GM12892 (cell line): ENCODE measurements at regions not wholly inside any gene's neighbourhood (a gene's known extent, or its start where the extent isn't known, plus 50 kb on each side); places are given as distances from the start of the nearest gene placed in this dataset.
"Not testable (repeated sequence)": the region's sequence is repeated elsewhere in the genome, so short reads cannot be mapped to it uniquely, and the experiment has no call there.

ENCODE experiments used
- DNase-seq: peaks from one replicate; pipeline ENCODE4 v3.0.0; 2011; ENCODE audit not compliant: insufficient read length
- FAIRE-seq: peaks from 2 replicates; lab custom pipeline; 2011; peaks lifted over from hg19 to GRCh38; lab: Jason Lieb, UNC
- POLR2A ChIP-seq: IDR thresholded peaks from 2 replicates; pipeline ENCODE4 v1.6.1; 2011; ENCODE audit warnings: low read depth, low read length, control low read depth
- POLR2AphosphoS5 ChIP-seq: IDR thresholded peaks from 2 replicates; pipeline ENCODE4 v1.6.1; 2011; ENCODE audit warnings: low read depth, low read length, control low read depth
- TAF1 ChIP-seq: IDR thresholded peaks from 2 replicates; pipeline ENCODE4 v1.6.1; 2011; ENCODE audit warnings: low read depth, mild to moderate bottlenecking, control low read depth, low read length, borderline replicate concordance

DNA sequence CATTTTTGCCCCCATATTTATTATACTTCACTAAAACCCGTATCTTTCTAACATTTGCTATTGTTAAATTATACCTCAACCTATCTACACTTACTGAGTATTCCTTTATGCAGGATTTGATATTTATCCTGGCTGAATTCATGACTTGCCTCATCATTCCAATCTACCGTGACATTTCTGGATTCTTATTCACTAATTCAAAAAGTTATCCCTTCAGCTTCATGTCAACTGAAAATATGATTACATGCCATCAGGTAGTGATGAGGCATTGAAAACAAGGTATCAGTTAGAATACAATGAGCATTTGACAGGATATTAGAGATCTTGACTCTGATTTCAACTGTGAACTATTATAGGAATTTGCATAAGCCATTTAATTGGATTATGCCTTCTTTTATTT lies 2171.9 kb upstream of the WWC1 start:
- FAIRE-seq (no peak), DNase-seq (no peak)
- TF ChIP-seq TAF1 (no peak), POLR2A (no peak), POLR2AphosphoS5 (no peak)

DNA sequence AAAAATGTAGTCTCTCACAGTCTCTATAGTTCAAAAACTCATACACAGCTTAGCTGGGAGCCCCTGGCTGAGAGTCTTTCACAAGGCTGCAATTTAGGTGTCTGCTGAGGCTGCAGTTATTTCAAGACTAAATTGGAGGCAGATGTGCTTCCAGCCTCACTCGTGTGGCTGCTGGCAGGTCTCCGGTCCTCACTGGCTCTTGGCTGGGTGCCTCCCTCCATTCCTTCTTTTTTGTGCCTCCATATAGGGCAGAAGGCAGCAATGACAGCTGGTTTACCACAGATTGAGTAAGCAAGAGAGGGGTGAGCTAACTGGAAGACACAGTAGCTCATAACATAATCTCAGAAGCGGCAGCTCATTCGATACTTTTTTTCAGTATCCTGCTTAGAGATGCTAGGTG lies 2167.7 kb upstream of the WWC1 start:
- no peak for DNase-seq
- TF ChIP-seq TAF1 (no peak), POLR2AphosphoS5 (no peak)
- FAIRE-seq: no peak

DNA sequence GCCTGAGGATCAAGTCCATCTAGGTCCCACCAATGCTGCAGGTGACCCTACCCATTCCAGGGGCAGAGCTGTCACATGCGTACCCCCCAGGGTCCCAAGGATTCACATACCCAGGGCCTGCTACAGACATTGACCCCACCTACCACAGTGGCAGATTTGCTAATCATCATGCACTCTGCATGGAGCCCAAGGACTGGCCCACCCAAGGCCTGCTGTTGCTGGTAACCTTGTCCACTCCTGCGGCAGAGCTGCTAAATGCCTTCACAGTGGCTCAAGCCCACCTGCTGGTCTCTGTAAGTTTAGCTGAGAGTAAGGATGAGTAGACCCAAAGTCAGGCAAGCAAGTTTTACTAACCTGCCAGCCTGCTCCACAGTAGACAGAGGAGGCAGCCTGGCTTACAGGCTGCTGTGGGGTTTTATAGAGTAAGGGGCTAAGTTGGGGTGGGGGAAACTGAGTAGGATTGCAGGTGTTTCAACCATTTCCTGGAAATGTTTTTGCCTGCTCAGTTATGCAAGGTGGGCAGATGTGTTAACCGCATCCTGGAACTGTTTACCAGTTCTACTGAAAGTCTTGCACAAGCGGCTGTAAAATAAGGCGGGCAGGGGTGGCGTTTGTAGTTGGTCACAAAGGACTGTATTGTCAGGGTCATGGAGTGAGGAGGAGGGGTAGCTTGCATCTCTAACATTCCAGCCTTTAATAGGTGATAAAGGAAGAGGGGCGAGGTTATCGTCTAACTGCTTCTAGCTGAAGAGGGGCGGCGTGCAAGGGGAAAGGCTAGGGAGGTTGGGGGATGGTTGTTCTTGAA lies 2163.5 kb upstream of the WWC1 start:
- FAIRE-seq (no peak), DNase-seq (no peak)
- TF ChIP-seq POLR2A: no peak
- TF ChIP-seq TAF1: no peak
- no peak for TF ChIP-seq POLR2AphosphoS5

DNA sequence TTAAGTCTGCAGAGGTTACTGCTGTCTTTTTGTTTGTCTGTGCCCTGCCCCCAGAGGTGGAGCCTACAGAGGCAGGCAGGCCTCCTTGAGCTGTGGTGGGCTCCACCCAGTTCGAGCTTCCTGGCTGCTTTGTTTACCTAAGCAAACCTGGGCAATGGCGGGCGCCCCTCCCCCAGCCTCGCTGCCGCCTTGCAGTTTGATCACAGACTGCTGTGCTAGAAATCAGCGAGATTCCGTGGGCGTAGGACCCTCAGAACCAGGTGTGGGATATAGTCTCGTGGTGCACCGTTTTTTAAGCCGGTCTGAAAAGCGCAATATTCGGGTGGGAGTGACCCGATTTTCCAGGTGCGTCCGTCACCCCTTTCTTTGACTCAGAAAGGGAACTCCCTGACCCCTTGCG lies 2146.3 kb upstream of the WWC1 start:
- not testable (repeated sequence) for FAIRE-seq, DNase-seq

DNA sequence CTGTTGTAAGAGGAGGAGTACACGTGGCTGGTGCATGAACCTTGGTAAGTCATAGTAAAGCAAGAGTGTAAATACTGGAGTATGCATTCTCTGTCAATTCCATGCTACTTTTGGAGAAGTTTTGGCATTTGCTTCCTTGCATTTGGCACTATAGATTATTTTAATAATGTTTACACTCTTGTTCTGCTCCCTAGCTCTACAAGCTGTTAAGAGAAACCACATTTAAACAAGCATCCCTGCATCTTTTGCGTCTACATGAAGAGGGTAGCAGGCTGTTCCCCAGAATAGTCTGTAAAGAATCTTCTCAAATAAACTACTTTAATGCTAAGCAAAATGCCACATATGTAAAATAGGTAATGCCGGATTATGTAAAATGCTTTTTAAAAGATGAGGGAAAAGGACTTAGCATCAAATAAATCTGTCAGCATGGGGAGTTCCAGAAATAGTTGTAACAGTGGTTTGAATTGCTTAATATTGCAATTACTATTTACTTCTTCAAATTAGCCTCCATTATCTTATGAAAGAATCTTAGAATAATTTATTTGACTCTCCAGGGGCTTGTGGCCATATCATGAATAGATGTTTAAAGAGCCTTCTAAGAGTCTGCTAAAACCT lies 2127.3 kb upstream of the WWC1 start:
- FAIRE-seq (no peak), DNase-seq (no peak)
- TF ChIP-seq POLR2AphosphoS5 (no peak), POLR2A (no peak), TAF1 (no peak)

DNA sequence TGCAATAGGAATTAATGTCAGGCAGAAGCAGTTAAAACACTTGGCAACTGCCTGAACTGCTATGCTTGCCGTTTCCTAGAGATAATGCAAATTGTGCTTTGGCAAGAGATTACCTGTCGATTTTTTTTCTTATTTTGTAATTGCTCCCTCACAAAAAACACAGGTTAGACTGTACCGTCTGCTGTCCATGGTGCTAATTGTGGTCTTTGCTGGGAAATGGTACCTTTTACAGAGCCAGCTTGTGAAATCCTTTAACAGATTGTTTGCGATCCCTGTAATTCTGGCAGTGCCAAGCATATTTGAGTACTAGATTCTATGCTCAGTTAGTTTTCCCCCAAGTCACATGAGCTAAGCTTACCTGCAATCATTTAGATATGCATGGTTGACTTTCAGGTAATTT lies 2125.8 kb upstream of the WWC1 start:
- DNase-seq (no peak), FAIRE-seq (no peak)

DNA sequence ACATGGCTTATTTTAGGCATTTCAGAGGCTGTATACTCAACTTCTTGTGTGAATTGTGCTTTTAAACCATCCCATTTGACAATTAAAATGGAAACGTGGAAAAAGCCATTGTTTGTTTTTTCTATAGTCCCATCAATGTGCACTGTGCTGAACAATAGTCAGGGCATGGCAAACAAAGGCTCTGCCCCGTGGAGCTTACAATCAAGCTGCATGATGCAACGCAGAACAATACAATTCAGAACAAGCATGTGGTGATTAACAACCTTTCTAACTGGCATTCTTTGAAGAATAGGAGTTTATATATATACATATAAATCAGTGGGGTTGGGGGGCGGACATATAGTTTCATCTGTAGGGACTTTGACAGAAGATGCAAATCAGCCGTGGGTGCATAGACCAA lies 2125.4 kb upstream of the WWC1 start:
- FAIRE-seq (no peak), DNase-seq (no peak)
- TF ChIP-seq TAF1: no peak
- TF ChIP-seq POLR2A: no peak
- TF ChIP-seq POLR2AphosphoS5: no peak

More for the DNA sequence above, 2125.8 kb upstream of the WWC1 start:
- TF ChIP-seq POLR2A: no peak
- TF ChIP-seq POLR2AphosphoS5: no peak
- TF ChIP-seq TAF1: no peak

DNA sequence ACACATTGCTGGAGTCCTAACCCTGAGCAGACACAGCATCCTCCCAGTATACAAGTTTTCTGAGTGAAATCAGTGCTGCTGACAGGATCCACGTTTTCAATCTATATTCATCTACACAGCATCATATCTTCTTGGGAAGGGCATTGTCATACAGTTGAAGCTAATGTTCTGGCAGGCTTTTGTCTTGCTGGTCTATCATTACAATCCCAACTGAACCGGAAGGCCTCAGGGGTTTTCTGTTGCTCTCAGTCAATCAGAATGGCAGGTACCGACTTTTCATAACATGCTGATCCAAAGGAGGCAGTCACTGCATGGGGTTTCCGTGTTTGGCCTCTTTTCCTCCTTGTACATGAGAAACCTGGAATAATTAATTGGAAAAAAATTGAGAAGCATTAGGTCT lies 2118.8 kb upstream of the WWC1 start:
- FAIRE-seq (no peak), DNase-seq (no peak)
- TF ChIP-seq POLR2A: no peak
- TF ChIP-seq POLR2AphosphoS5: no peak
- no peak for TF ChIP-seq TAF1

DNA sequence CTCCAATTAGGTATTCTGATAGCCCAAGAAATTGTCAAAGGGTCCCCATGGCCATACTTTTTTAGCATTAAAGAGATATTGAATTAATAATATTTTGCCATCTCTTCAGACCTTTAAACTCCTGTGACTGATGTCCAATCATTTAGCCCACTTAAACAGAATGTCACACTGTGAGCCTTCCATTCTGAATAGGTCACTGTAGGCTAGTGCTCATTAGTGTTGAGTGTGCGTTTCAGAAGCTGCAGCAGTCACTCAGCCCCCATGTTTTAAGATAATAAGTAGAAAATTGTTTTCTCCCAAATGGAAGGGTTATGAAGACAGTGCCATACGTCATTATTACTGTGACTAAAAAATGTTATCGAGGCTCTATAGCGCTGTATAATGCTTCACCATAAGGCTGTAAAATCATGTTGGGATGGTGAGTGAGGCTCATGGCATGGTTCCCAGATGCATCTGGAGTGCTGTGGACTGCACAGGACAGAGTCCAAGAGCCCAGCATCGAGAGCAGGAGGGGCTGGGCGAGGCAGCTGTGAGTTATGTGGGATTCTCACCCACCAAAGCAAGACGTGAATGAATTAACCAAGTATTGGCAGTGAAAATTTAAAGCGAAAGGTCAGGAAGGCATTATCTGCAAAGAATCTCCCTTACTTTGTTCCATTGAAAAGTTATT lies 2112.9 kb upstream of the WWC1 start:
- DNase-seq: no peak
- no peak for FAIRE-seq

DNA sequence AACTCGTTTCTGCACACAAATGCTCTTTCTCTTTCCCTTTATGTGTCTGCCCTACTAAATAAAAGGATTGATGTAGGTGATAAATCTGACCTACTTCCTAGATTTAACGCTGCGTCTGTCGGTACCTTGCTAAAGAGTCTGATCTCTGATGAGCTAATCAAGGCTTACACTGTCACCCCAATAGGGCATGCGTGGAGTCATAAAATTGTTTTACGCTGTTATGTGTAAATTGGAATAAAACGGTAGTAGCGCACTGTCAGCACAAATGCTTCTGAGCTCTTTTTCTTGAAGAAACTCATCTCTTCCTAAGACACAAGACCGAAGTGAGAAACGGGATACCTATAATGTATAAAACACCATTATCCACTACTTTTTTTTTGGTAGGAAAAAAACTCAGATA lies 2106.3 kb upstream of the WWC1 start:
- DNase-seq (no peak), FAIRE-seq (no peak)

More for the DNA sequence above, 2112.9 kb upstream of the WWC1 start:
- TF ChIP-seq POLR2AphosphoS5 (no peak), TAF1 (no peak), POLR2A (no peak)

DNA sequence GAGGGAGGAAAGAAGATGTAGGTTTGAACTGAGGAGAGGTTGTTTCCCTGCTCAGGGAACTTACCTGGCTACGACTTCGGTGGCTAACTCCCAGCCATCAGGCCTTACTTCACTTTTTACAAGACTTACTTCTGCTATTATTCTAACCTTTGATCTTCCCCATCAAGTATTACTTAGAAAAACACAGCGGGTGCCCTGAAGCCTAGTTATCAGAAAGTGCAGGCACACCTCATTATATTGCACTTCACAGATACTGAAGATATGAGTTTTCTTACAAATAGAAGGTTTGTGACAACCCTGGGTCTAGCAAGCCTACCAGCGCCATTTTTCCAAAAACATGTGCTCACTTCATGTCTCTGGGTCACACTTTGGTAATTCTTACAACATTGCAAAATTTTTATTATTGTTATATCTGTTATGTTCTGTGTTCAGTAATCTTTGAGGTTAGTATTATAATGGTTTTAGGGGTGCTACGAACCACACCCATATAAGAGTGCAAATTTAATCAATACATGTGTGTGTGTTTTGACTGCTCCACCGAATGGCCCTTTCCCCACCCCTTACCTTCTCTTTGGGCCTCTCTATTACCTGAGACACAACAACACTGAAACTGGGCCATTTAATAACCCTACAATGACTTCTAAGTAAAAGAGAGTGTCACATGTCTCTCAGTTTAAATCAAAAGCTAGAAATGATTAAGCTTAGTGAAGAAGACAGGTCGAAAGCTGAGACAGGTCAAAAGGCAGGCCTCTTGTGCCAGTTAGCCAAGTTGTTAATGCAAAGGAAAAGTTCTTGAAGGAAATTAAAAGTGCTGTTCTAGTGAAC lies 2102.7 kb upstream of the WWC1 start:
- FAIRE-seq (no peak), DNase-seq (no peak)
- TF ChIP-seq POLR2AphosphoS5 (no peak), TAF1 (no peak), POLR2A (no peak)

More for the DNA sequence above, 2106.3 kb upstream of the WWC1 start:
- TF ChIP-seq TAF1: no peak
- TF ChIP-seq POLR2A: no peak
- TF ChIP-seq POLR2AphosphoS5: no peak

DNA sequence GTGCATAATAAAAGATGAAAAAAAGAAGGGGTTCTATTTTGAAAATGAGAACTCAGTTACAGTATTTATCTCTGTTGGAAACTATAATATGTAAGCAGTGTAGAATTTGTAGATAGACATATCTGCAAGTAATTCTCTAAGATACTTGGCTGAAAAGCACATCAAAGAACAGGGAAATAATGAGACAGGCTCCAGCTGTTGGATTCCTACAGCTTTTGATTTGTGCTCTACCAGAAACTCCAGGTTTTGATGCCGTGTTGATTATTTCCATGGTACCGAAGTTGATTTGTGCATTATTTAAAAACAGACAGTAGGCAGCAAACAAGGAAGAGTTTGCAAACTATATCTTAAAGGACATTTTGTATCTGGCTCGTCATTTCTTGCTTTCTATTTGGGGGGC lies 2098.7 kb upstream of the WWC1 start:
- TF ChIP-seq TAF1 (no peak), POLR2A (no peak), POLR2AphosphoS5 (no peak)
- DNase-seq (no peak), FAIRE-seq (no peak)
